NCI-H2107 treated with DMSO at 0.1 percent for 48 hours (cell line): ENCODE measurements at regions not wholly inside any gene's neighbourhood (a gene's known extent, or its start where the extent isn't known, plus 50 kb on each side); places are given as distances from the start of the nearest gene placed in this dataset.

Experiments used
- DNase-seq: peaks from one replicate; lab custom pipeline; 2025; ENCODE audit not compliant: unreplicated experiment; lab: John Stamatoyannopoulos, UW

DNA sequence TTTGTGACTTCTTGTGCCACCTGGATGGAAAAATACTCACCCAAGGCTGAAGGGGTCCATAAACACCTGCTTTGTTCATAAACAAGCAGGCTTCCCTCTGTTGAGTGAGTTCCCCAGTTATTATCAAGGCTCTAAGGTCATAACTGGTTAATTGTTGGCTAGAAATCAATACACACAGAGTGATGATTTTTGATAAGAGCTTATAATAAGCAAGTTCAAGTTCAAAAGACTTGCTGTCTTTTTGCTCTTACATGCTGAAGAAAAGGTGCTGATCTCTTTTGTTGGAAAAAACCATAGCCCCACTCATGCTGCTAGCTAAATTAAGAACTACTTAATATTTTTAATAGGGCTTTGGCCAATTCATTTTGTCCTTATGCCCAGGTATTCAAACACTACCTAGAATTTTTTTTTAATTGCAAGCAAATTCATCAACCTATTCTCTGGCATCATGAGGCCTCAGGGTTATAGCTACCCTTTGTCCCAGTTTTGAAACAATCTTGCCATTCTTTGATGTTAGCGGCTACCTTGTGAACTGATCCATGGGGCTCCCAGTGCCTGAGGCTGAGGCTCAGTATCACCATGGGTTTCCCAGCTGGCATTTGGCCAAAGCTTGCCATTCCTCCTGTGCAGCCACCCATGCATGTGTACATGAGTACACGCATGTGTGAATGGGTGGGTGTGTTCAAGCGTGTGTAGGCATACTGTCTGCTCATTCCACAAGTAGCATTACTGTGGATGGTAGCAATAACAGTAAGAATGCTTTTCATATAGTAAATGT lies 127.6 kb upstream of the LPP start:
- no peak for DNase-seq

DNA sequence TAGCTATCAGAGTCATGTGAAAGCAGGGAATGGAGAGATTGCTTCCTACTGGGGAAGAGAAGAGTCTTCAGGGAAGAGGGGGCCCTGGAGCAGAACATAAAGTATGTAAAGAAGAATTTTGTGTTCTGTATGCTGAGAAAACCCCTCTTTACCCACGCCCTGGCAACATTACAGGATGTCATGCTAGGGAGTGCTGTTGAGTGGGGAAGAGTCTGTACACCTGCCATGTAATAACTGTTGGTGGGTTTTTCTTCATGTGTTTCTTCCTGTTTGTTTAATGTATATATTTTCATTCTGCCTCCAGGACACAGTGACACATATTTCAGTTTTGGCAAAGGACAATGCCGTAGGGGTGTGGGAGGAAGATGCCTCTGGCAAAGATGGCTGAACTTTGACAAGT lies 122.8 kb upstream of the LPP start:
- DNase-seq = no peak

DNA sequence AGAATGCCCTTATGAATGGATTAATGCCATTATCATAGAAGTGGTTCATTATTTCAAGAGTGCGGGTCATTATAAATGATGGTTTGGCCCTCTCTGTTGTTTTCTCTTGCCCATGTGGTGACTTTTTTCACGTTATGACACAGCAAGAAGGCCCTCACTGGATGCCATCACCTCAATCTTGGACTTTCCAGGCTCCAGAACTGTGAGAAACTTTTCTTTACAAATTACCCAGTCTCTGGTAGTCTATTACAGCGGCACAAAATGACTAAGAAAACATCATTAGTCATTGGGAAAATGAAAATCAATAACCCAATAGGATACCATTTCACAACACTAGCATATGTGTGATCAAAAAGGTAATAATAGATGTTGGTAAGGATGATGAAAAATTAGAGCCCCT lies 119.0 kb upstream of the LPP start:
- no peak for DNase-seq

GRCh38 chr3:188036375-188037194 lies 117.4 kb upstream of the LPP start:
- DNase-seq = no peak

GRCh38 chr3:188037195-188037718 lies 116.7 kb upstream of the LPP start:
- peak; percentile 71 for DNase-seq

DNA sequence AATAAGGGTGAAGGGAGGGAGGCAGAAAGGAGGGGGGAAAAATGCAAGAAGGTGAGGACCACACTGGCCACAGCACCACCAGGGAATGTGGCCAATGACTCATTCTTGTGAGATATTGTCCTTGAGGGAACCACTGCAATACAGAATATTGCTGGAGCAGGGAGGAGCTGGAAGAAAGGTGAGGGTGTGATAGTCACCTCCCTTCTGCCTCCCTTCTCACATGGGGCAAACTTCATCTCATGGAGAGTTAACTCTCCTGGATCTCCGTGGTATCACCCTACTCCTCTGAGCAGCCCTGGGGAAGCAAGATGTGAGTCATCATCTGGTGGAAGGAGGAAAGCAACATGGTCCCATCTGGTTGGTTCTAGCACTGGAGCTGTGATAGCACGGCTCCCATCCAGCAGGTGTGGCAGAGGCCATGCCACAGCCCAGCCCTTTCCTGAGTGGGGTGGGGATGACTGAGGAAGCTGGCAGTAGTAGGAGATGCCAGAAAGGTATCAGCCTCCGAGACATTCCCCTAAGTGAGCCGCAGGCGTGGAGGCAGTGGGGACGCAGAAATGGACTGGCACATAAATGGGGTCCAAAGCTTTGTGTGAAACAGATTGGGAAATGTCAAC lies 115.9 kb upstream of the LPP start:
- no peak for DNase-seq

DNA sequence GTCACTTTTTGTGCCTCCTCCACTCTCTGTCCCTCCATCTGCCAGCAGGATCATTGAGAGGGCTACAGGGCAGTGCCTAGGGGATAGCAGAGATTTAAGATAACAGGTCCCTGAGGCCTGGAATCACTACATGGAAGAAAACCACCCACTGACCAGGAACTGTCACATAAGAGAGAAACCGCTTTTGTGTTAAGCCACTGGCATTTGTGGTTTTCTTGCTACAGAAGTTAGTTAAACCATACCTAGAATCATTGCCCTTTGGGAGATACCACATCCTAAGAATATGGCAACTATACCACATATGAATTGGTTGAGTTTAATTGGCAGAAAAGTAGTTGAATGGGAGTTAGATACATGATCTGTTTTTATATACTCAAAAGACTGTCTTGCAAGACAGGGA lies 112.8 kb upstream of the LPP start:
- DNase-seq = no peak

GRCh38 chr3:188041895-188042294 lies 112.1 kb upstream of the LPP start:
- no peak for DNase-seq

DNA sequence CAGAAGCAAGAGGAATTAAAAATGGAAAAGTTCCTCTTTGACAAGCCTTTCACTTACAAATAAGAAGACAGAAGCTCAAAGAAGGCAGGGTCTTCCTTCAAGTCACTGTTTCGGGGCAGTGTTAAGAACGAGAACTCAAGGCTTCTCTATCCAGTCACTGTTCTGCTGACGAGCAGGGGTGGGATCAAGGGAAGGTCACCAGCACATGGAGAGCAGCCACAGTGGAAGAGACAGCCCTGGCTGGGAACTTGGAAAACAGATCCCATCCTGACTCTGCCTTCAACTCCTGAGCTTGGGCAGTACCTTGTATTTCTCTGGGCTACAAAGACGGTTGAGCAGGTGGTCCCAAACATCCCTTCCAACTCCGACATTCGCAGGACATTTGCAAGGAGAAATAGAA lies 111.5 kb upstream of the LPP start:
- no peak for DNase-seq

DNA sequence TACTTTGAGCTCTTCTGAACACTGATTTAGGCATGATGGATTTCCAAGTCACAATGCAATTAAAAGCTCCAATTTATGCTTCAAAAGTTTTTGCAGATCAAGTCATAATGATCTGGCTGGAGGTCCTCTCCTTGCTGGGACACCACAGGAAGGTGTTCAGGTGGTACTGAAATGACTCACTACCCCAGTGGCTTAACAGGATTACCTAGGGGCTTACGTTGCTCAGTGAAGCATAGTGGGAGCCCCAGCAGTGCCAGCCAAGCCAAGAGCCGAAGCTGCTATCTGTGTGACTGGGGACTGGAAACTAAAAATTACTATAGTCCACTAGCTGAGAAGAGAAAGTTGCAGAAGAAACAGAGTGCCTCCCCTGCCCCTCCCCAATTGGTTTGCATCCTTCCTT lies 110.1 kb upstream of the LPP start:
- DNase-seq = no peak

DNA sequence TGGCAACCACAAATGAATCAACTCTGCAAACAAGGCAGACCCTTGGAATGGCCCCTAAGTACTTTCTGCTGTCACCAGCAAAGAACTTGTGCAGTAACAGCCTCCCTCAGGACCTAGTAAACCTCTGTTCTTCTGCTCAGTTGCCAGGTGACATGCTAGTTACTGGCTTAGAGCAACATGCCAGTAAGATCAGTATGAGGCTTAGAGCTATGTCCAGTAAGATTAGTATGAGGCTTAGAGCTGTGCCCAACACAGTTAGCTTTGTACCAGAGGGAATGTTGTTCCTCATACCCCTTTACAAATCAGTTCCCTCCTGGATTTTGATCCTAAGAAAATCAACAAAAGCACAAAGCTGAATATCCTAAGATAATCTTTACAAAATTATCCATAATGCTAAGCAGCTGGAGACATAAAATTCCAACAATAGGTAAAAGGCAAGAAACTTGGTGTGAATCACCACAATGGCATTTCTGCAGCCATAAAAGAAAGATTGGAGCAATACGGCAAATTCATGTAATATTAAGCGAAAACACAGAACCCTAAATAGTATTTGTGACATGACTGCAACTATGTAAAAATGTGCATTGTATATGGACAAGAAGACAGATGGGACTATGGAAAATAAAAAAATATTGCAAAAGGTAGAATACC lies 107.3 kb upstream of the LPP start:
- no peak for DNase-seq

- no peak for DNase-seq
Measured at GRCh38 chr3:188047536-188047935, 106.4 kb upstream of the LPP start.

- DNase-seq = no peak
Measured at GRCh38 chr3:188049606-188050530, 104.1 kb upstream of the LPP start.

GRCh38 chr3:188051801-188052168 lies 102.2 kb upstream of the LPP start:
- no peak for DNase-seq

- DNase-seq = no peak
Measured at GRCh38 chr3:188052169-188053035, 101.6 kb upstream of the LPP start.

DNA sequence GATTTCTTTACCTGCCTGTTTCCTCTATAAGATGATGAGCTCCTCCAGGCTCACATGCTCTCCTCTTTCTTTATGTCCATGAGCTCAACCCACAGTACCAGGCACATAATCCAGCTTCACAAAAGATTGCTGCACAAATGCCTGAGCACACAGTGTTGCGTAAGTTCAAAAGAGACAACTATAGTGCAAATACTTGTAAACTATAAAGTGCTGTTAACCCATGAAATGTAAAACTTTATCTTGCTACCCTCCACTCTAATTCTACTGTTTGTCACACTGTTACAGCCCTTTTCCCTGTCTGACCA lies 101.0 kb upstream of the LPP start:
- DNase-seq = no peak

DNA sequence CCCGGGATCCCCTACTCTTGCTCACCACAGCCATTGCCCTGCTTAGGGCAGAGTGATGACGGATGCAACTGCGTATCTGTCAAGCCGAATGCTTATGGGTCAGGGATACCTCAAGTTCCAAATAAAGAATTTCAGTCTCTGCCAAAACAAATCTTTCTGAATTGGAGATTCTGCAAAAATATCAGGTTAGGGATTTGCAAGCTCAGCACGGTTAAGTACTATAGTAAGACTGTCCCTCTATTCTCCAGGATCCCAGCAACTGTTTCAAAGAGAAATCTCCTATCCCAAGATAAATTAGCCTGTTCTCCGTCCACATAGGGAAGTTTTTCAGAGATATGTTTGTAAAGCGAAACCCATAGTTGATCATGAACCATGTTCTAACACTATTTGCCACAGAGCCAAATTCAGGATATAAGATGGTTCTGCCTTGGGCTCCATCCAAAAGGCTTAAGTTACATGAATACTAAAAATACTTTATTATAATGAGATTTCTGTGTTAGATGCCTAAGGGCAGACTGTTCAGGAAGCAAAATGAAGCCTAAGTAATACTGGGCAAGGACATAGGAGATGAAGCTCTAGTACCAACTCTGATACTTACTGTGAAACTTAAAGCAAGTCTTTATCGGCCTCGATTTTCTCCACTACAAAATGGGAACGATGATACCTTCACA lies 100.1 kb upstream of the LPP start:
- no peak for DNase-seq

DNA sequence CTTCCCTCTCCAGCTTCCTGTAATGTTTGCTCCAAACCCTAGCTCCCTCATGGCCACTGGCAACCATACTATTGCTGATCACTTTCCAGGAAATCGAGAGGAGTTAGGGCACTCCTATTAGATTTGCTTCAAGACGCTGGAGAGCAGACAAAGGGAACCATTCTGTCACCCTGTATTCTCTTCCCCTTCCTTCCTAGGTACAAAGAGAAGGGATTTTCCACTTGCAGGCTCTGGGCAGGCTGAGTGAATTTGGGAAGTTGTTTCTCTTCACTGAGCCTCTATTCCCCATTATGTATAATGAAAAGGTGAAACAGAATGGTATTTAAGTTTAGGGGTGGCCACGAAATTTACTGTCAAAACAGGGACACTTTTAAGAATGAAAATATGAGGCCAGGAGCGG lies 99.4 kb upstream of the LPP start:
- no peak for DNase-seq

DNA sequence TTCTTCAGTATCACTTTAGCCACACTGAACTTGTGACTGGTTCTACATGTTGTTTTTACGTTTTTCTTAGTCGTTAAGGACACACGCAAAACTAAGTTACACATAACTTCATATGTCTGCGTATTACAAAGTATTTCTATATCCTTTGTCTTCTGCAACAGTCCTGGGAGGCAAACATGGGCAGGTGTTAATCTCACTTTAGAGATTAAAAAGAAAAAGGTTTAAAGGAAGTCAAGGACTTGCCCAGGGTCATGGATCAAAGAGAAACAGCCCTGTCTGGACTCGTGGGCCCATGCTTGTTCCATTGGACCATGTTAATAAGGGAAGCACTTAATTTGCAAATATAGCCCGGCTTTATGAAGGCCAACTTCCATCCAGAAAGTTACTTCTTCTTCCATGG lies 98.6 kb upstream of the LPP start:
- DNase-seq = no peak
